HEK293 (cell line): ENCODE measurements at regions not wholly inside any gene's neighbourhood (a gene's known extent, or its start where the extent isn't known, plus 50 kb on each side); places are given as distances from the start of the nearest gene placed in this dataset.

Source experiments
- CTCF ChIA-PET: fragments of 350-600 bp; formaldehyde crosslinking; extraction: SDS; loops from one replicate; lab custom pipeline; 2021; ENCODE audit warnings: antibody characterized with exemption; lab: Yijun Ruan, JAX
- POLR2A ChIA-PET: fragments of 300-600 bp; formaldehyde crosslinking; extraction: SDS; loops from one replicate; lab custom pipeline; 2020; ENCODE audit warnings: antibody characterized with exemption, inconsistent platforms; lab: Yijun Ruan, JAX
- H3K27ac ChIP-seq: fragments of 200-500 bp; sonication (Bioruptor generic); 2 replicates; pipeline ENCODE4 v1.5.1; 2014; ENCODE audit warnings: low read depth, low read length, control low read depth, inconsistent platforms; ENCODE audit errors: extremely low read depth
- H3K36me3 ChIP-seq, 2 experiments: fragments of 200-500 bp in 1 of 2; sonication (Bioruptor generic) in 1 of 2; 1 replicate in 1 of 2; 2 replicates in 1 of 2; pipeline ENCODE4 v1.5.1; 2014 to 2017; ENCODE audit warnings: inconsistent platforms in 2 of 2, low read length in 2 of 2; ENCODE audit not compliant: control insufficient read depth in 2 of 2, insufficient read depth in 1 of 2
- H3K4me1 ChIP-seq: fragments of 200-500 bp; sonication (Bioruptor generic); 2 replicates; pipeline ENCODE4 v1.5.1; 2014; ENCODE audit warnings: mild to moderate bottlenecking, low read length, inconsistent platforms; ENCODE audit not compliant: control insufficient read depth, insufficient read depth
- H3K4me3 ChIP-seq: 2 replicates; pipeline ENCODE4 v1.5.1; 2011; ENCODE audit warnings: low read depth, mild to moderate bottlenecking, control low read depth, low read length, moderate library complexity
- H3K9me3 ChIP-seq: fragments of 200-500 bp; sonication (Bioruptor generic); 2 replicates; pipeline ENCODE4 v1.5.1; 2014; ENCODE audit warnings: low read depth, low read length, inconsistent platforms; ENCODE audit not compliant: control insufficient read depth, insufficient read depth
- BCL11B ChIP-seq: fragments of 450-650 bp; formaldehyde crosslinking; IDR thresholded peaks from 2 replicates; pipeline ENCODE4 v1.5.1; 2016; ENCODE audit warnings: low read depth, missing biosample characterization, missing genetic modification characterization
- FEZF1 ChIP-seq: fragments of 450-650 bp; formaldehyde crosslinking; IDR thresholded peaks from 2 replicates; pipeline ENCODE4 v1.5.1; 2016; ENCODE audit warnings: missing biosample characterization, missing genetic modification characterization
- KLF8 ChIP-seq: fragments of 450-650 bp; formaldehyde crosslinking; IDR thresholded peaks from 2 replicates; pipeline ENCODE4 v1.5.1; 2016; ENCODE audit warnings: missing biosample characterization, missing genetic modification characterization
- PATZ1 ChIP-seq: fragments of 450-650 bp; formaldehyde crosslinking; IDR thresholded peaks from 2 replicates; pipeline ENCODE4 v1.5.1; 2016; ENCODE audit warnings: missing biosample characterization, missing genetic modification characterization
- PRDM10 ChIP-seq: fragments of 450-650 bp; formaldehyde crosslinking; IDR thresholded peaks from 2 replicates; pipeline ENCODE4 v1.5.1; 2016; ENCODE audit warnings: missing biosample characterization, missing genetic modification characterization
- RBAK ChIP-seq: fragments of 450-650 bp; formaldehyde crosslinking; IDR thresholded peaks from 2 replicates; pipeline ENCODE4 v1.5.1; 2016; ENCODE audit warnings: missing biosample characterization, missing genetic modification characterization
- SCRT1 ChIP-seq: fragments of 450-650 bp; formaldehyde crosslinking; IDR thresholded peaks from 2 replicates; pipeline ENCODE4 v1.5.1; 2016; ENCODE audit warnings: missing biosample characterization, missing genetic modification characterization, borderline replicate concordance
- YY1 ChIP-seq: fragments of 450-650 bp; formaldehyde crosslinking; IDR thresholded peaks from 2 replicates; pipeline ENCODE4 v1.5.1; 2018; ENCODE audit warnings: missing biosample characterization, missing genetic modification characterization
- YY2 ChIP-seq: fragments of 450-650 bp; formaldehyde crosslinking; IDR thresholded peaks from 2 replicates; pipeline ENCODE4 v1.5.1; 2016; ENCODE audit warnings: missing biosample characterization, missing genetic modification characterization
- ZFP3 ChIP-seq: fragments of 450-650 bp; formaldehyde crosslinking; IDR thresholded peaks from 2 replicates; pipeline ENCODE4 v1.5.1; 2016; ENCODE audit warnings: low read depth, missing biosample characterization, missing genetic modification characterization
- ZNF132 ChIP-seq: fragments of 450-650 bp; formaldehyde crosslinking; IDR thresholded peaks from 2 replicates; pipeline ENCODE4 v1.5.1; 2017; ENCODE audit warnings: missing biosample characterization, missing genetic modification characterization, borderline replicate concordance
- ZNF138 ChIP-seq: fragments of 450-650 bp; formaldehyde crosslinking; IDR thresholded peaks from 2 replicates; pipeline ENCODE4 v1.5.1; 2016; ENCODE audit warnings: missing biosample characterization, missing genetic modification characterization, borderline replicate concordance
- ZNF148 ChIP-seq: fragments of 450-650 bp; formaldehyde crosslinking; IDR thresholded peaks from 2 replicates; pipeline ENCODE4 v1.5.0; 2017; ENCODE audit warnings: missing biosample characterization, missing genetic modification characterization, borderline replicate concordance
- ZNF223 ChIP-seq: fragments of 450-650 bp; formaldehyde crosslinking; IDR thresholded peaks from 2 replicates; pipeline ENCODE4 v1.5.1; 2016; ENCODE audit warnings: missing biosample characterization, missing genetic modification characterization
- ZNF23 ChIP-seq: fragments of 450-650 bp; formaldehyde crosslinking; IDR thresholded peaks from 2 replicates; pipeline ENCODE4 v1.5.1; 2016; ENCODE audit warnings: missing biosample characterization, missing genetic modification characterization, borderline replicate concordance
- ZNF354C ChIP-seq: fragments of 450-650 bp; formaldehyde crosslinking; IDR thresholded peaks from 2 replicates; pipeline ENCODE4 v1.5.1; 2016; ENCODE audit warnings: missing biosample characterization, missing genetic modification characterization, low read depth, borderline replicate concordance
- ZNF394 ChIP-seq: fragments of 450-650 bp; formaldehyde crosslinking; IDR thresholded peaks from 2 replicates; pipeline ENCODE4 v1.5.1; 2016; ENCODE audit warnings: missing biosample characterization, missing genetic modification characterization, mild to moderate bottlenecking, moderate library complexity, borderline replicate concordance
- ZNF514 ChIP-seq: fragments of 450-650 bp; formaldehyde crosslinking; IDR thresholded peaks from 2 replicates; pipeline ENCODE4 v1.5.1; 2016; ENCODE audit warnings: missing biosample characterization, missing genetic modification characterization
- ZNF544 ChIP-seq: fragments of 450-650 bp; formaldehyde crosslinking; IDR thresholded peaks from 2 replicates; pipeline ENCODE4 v1.5.0; 2017; ENCODE audit warnings: missing biosample characterization, missing genetic modification characterization
- ZNF561 ChIP-seq: fragments of 450-650 bp; IDR thresholded peaks from 2 replicates; pipeline ENCODE4 v1.5.1; 2018; ENCODE audit warnings: missing biosample characterization, missing genetic modification characterization, borderline replicate concordance

- no peaks in the 10 kb centered on the region for H3K4me1 ChIP-seq
- H3K9me3 ChIP-seq: no peaks in the 10 kb centered on the region
- POLR2A ChIA-PET: no interaction called here
- no peaks in the 10 kb centered on the region for H3K36me3 ChIP-seq
- CTCF ChIA-PET: no interaction called here
- TF ChIP-seq ZNF23 (tag by site-specific recombination) (no peak), ZNF223 (tag by site-specific recombination) (no peak), SCRT1 (no peak), ZNF354C (no peak), FEZF1 (tag by site-specific recombination) (no peak), ZNF514 (tag by site-specific recombination) (no peak), YY2 (tag by site-specific recombination) (no peak), ZNF132 (no peak), ZNF561 (tag by site-specific recombination) (no peak), ZNF148 (tag by site-specific recombination) (no peak), PRDM10 (tag by site-specific recombination) (no peak), YY1 (no peak), ZFP3 (tag by site-specific recombination) (no peak), BCL11B (no peak), PATZ1 (tag by site-specific recombination) (no peak), KLF8 (tag by site-specific recombination) (no peak), ZNF394 (no peak), ZNF138 (tag by site-specific recombination) (no peak), RBAK (tag by site-specific recombination) (no peak)
- no peak overlapping the region for H3K27ac ChIP-seq
- H3K4me3 ChIP-seq: no peak overlapping the region
These were observed 374.3 kb upstream of the CCDC196 start for GRCh38 chr14:66111891-66112290.

- H3K4me1 ChIP-seq: no peaks in the 10 kb centered on the region
- no peak for TF ChIP-seq ZNF544 (tag by site-specific recombination)
- TF ChIP-seq PRDM10 (tag by site-specific recombination): no peak
- CTCF ChIA-PET: no interaction called here
- no peak overlapping the region for H3K27ac ChIP-seq
- no peaks in the 10 kb centered on the region for H3K36me3 ChIP-seq
- no peak overlapping the region for H3K4me3 ChIP-seq
- POLR2A ChIA-PET: no interaction called here
- no peaks in the 10 kb centered on the region for H3K9me3 ChIP-seq
These were observed 372.1 kb upstream of the CCDC196 start for GRCh38 chr14:66114071-66114470.
